GM21390 (cell line): ENCODE measurements at regions not wholly inside any gene's neighbourhood (a gene's known extent, or its start where the extent isn't known, plus 50 kb on each side); places are given as distances from the start of the nearest gene placed in this dataset.
A peak's percentile ranks its signal among the peaks of the same experiment; 100 is the strongest.

ENCODE experiments used
- ATAC-seq: cut with Tn5 transposase; IDR thresholded peaks from one replicate; pipeline ENCODE4 v1.9.1; 2021; ENCODE audit not compliant: unreplicated experiment

- peak; percentile 70 for ATAC-seq
These were observed 142.8 kb downstream of the LSM5 start for GRCh38 chr7:32347244-32347828.

- ATAC-seq, result no peak
These were observed 143.9 kb downstream of the LSM5 start for GRCh38 chr7:32346253-32346652.

- no peak for ATAC-seq
These were observed 153.5 kb downstream of the LSM5 start for GRCh38 chr7:32336726-32337125.

GRCh38 chr7:32335107-32335506, 155.1 kb downstream of the LSM5 start:
- no peak for ATAC-seq

GRCh38 chr7:32330602-32331001, 159.6 kb downstream of the LSM5 start:
- no peak for ATAC-seq

- ATAC-seq, result no peak
These were observed 164.1 kb downstream of the LSM5 start for GRCh38 chr7:32326078-32326477.

- ATAC-seq, result no peak
These were observed 166.5 kb downstream of the LSM5 start for GRCh38 chr7:32323712-32324111.

GRCh38 chr7:32319012-32319382, 171.2 kb downstream of the LSM5 start:
- no peak for ATAC-seq

GRCh38 chr7:32318300-32319011, 171.7 kb downstream of the LSM5 start:
- ATAC-seq, result no peak

GRCh38 chr7:32316839-32317238, 173.3 kb downstream of the LSM5 start:
- no peak for ATAC-seq

- ATAC-seq, result no peak
These were observed 175.4 kb downstream of the LSM5 start for GRCh38 chr7:32314761-32315160.

- no peak for ATAC-seq
These were observed 188.8 kb downstream of the LSM5 start for GRCh38 chr7:32301427-32301826.

- no peak for ATAC-seq
These were observed 191.0 kb downstream of the LSM5 start for GRCh38 chr7:32299133-32299702.

GRCh38 chr7:32298408-32299132, 191.6 kb downstream of the LSM5 start:
- ATAC-seq, result no peak

- ATAC-seq, result no peak
These were observed 196.3 kb downstream of the LSM5 start for GRCh38 chr7:32293833-32294232.

GRCh38 chr7:32289651-32290414, 200.3 kb downstream of the LSM5 start:
- no peak for ATAC-seq

GRCh38 chr7:32285698-32286097, 204.5 kb downstream of the LSM5 start:
- ATAC-seq, result no peak

- no peak for ATAC-seq
These were observed 206.6 kb downstream of the LSM5 start for GRCh38 chr7:32283546-32283945.

- ATAC-seq, result no peak
These were observed 209.3 kb upstream of the PDE1C start for GRCh38 chr7:32279500-32279899.

- ATAC-seq, result no peak
These were observed 205.2 kb upstream of the PDE1C start for GRCh38 chr7:32275216-32276009.
